ENCODE measurements at regions not wholly inside any gene's neighbourhood (a gene's known extent, or its start where the extent isn't known, plus 50 kb on each side); places are given as distances from the start of the nearest gene placed in this dataset.

DNA sequence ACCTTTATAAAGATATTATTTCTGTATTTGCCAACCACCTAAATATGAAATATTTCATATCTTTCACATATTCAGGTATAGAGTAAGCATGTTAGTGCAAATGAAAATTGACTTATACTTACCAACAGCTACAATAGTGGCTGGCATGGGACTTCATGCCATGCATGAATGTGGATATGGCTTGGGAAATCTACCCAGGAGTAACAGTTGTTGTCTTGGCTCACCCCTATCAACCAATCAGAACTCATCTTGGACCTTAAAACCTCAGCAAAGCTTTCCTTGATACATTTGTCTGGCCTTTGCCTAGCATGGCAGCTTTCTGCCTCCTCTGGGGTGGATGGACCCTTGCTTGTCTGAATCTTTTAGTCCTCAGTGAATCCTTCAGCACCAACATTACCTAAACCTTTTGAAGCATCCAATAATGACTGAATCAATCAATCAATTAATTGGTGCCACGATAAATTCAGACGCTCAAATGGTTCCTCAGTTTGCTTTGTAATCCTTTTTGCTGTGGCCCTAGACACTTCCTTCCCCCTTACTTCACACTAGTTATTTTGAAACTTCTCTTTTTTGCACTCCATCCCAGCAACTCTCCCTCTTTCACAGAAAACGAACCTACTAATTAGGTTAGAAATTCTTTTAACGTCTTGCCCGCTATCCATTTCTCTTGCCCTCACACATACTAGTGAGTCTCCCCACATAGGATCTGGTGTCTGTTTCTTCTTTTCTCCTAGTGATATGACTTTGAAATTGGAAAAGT lies 132.3 kb upstream of the ZNF608 start:
- TF ChIP-seq, protein P1, sequence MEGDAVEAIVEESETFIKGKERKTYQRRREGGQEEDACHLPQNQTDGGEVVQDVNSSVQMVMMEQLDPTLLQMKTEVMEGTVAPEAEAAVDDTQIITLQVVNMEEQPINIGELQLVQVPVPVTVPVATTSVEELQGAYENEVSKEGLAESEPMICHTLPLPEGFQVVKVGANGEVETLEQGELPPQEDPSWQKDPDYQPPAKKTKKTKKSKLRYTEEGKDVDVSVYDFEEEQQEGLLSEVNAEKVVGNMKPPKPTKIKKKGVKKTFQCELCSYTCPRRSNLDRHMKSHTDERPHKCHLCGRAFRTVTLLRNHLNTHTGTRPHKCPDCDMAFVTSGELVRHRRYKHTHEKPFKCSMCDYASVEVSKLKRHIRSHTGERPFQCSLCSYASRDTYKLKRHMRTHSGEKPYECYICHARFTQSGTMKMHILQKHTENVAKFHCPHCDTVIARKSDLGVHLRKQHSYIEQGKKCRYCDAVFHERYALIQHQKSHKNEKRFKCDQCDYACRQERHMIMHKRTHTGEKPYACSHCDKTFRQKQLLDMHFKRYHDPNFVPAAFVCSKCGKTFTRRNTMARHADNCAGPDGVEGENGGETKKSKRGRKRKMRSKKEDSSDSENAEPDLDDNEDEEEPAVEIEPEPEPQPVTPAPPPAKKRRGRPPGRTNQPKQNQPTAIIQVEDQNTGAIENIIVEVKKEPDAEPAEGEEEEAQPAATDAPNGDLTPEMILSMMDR (IDR thresholded peaks at IDR 0.05), result no peak
- no peak for TF ChIP-seq EP300 (IDR thresholded peaks at IDR 0.05)
- TF ChIP-seq POLR2AphosphoS5 (IDR thresholded peaks at IDR 0.05), result no peak

Data from sigmoid colon (tissue), 4 donors.